Ramos (cell line): ENCODE measurements at regions not wholly inside any gene's neighbourhood (a gene's known extent, or its start where the extent isn't known, plus 50 kb on each side); places are given as distances from the start of the nearest gene placed in this dataset.
"Not testable (repeated sequence)": the region's sequence is repeated elsewhere in the genome, so short reads cannot be mapped to it uniquely, and the experiment has no call there.

Source experiments
- in situ Hi-C: fragments of 300-500 bp; cut with MboI; formaldehyde crosslinking; loops from one replicate; pipeline ENCODE4 v1.14.3; 2022; ENCODE audit warnings: low sequenced_read_pairs; ENCODE audit not compliant: unreplicated experiment

DNA sequence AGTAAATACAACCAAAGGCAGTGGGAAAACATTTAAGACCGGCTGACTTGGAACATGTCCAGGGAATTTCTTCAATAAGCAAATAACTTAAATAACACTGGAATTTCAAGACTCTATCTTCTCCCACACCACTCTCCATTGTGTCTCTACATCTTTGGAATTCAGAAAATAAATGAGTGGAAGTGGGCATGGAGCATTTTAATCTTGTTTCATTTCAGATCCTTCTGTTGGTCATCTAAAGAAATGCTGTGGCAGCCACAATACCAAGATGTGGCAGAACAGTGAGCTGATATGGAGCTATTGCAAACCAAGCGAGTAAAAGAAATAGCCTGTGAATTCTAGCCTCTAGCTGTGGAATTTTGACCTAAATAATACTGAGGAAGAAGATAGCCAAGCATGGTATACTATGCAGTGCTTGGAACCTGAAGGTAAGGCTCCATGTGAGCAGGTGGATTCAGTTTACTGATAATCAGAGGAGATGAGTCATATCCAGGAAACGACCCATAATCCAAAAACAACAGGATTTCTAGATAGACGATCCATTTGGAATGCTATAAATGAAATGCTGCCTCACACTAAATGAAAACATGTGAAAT, 157.1 kb upstream of the SCN7A start:
- in situ Hi-C loops, result no loop called here

DNA sequence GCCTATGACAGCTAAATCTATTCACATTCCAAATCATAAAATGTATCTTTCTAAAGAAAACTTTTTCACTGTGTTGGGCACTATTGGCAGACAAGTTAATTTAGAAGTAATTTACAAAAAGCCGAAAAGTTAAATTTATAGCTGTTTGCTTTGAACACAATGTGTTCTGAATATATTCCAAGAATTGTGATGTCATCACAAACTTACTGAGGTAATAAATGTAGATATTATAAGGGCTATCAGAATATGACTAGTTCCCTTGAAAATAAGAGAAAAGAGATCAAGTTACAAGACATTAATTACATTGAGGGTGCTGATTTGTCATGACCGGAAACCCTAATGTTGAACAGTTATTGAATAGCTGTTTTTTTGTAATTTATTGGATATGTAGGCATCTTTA, 153.9 kb upstream of the SCN7A start:
- in situ Hi-C loops, result no loop called here

- in situ Hi-C loops, result no loop called here
Observed at GRCh38 chr2:166643980-166644379, 149.9 kb upstream of the SCN7A start.

GRCh38 chr2:166641516-166641915, 147.5 kb upstream of the SCN7A start:
- in situ Hi-C loops, result not testable (repeated sequence)

DNA sequence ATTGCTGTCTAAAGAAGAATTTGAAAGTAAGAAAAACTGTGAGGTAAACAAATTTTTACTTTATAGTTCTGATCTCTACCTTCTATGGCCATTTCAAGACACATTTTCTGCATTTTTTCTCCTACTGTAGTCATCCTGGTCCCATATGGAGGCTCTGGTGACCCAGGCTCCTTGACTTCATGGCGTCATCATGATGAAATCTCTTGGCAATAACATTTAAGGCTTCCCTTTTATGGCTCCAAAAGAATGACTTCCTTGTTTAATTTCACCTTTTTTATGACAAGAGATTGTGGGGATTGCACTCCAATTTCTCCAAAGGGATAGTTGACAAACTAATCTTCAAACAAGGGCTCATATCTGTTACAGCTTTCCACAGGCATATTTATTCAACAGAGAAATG, 143.0 kb upstream of the SCN7A start:
- in situ Hi-C loops, result no loop called here

DNA sequence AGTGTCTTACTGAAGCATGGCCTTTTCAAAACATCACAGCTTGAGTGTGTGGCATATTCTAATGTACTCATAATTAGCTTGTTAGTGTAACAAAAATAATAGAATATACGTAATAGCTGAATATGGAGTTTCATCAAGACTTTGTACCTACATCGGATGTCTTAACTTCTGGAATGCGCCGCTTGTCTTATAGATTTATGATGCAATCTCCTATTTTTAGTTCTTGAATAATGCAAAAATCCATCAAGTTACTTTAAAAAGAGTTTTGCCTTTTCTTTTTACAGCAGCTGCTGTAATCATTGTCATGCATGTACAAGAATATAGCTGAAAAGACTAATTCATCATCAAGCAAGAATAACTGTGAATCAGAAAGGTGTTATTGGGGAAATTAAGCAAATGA, 140.7 kb upstream of the SCN7A start:
- in situ Hi-C loops, result no loop called here

DNA sequence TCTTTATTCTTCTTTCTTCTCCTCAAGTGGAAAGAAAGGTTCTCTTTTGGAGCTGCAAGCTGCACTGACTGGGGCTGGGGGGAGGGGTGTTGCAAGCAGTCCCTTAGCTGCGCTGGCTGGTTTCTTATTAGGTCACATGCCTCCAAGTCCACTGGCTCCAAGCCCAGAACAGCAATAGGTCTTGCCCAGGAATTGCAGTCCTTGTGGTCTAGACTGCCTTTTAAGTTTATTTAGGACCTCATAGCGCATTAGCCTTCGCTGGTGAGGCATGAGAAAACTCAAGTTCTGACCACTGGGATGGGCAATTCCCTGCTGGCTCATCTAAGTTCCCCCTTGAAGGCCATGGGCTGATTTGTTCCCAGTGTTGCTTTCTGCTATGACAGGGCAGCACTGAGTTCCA, 138.6 kb upstream of the SCN7A start:
- in situ Hi-C loops, result no loop called here

DNA sequence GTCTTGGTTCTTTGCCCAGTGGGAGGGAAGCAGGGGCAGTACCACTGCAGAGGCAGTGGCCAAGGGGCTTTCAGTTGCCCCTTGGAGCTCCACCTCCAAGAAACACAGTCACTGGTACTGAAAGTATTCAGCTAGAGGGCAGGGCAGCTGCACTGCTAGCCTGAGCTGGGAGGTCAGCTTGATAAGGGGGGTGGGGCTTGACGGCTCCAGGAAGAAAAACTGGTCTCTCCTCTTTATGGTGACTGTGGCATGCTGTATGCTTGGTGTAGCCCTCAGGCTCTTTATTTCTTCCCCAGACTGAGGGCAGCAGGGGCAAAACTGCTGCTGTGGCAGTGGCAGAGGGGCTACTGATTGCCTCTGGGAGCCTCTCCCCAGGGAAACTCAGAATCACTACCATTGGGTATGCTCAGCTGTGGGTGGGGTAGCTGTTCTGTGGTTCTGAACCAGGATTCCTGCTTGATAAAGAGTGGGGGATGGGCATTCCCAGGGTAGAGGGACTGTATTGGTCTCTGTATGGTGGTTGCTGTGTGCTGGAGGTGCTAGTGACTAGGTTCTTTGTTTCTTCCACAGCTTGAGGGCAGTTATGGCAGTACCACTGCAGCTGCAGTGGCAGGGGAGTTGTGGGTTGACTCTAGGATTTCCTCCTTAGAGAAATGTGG, 134.6 kb upstream of the SCN7A start:
- in situ Hi-C loops, result no loop called here

- in situ Hi-C loops, result no loop called here
Observed at GRCh38 chr2:166627893-166628292, 133.8 kb upstream of the SCN7A start.

- in situ Hi-C loops, result no loop called here
Observed at GRCh38 chr2:166625670-166626069, 131.6 kb upstream of the SCN7A start.

DNA sequence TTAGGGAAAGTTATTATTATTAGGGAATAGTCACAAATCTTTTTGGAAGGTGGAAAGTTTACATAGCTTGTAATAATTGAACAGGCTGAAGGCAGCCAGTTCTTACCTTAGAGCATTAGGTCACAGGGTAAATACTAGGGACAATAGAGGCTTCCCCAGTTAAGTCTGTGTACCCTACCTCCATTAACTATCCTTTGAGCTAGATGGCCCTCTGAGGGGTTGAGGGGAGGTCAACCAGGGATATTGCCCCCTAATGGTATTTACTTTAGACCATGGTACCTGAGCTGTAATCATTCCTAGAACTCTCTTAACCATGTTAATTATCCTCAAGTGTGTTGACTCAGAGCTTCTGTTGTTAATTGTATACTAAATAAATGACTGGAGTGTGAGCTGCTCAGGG, 120.5 kb upstream of the SCN7A start:
- in situ Hi-C loops, result no loop called here

GRCh38 chr2:166614029-166614428, 120.0 kb upstream of the SCN7A start:
- in situ Hi-C loops, result no loop called here

DNA sequence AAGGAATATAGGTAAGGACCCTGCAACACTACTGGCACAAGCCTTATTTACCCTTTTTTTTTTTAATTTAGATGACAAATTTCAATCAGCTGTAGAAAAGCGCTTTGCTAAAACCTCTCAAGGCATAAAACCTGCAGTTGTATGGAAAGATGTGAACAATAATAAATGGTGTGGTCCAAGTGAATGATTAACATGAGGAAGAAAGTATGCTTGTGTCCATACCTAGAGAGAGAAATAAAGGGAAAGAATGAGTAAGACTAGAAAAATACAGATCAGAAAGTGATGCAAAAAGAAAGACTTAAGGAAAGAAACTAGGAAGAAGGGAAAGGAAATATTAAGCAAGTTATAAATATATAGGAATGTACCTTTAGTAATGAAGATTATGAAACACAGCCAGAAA, 119.2 kb upstream of the SCN7A start:
- in situ Hi-C loops, result no loop called here

DNA sequence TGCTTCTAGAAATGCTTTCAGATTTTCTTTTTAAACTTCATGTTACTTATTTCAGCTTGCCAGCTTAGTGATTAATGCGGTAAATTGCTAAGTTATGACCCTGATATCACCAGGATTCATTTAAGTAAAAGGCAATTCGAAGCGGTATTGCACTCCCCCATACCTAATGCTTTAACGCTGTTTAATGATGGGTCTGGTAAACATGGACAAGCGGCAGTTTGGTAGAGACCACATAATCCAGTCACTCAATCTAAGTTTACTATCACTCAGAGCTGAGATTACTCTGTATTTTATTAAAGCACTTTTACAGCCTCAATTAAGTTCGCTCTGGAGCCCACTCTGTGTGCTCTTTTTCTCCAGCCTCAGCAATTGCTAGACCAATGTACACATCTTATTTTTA, 118.2 kb upstream of the SCN7A start:
- in situ Hi-C loops, result no loop called here

DNA sequence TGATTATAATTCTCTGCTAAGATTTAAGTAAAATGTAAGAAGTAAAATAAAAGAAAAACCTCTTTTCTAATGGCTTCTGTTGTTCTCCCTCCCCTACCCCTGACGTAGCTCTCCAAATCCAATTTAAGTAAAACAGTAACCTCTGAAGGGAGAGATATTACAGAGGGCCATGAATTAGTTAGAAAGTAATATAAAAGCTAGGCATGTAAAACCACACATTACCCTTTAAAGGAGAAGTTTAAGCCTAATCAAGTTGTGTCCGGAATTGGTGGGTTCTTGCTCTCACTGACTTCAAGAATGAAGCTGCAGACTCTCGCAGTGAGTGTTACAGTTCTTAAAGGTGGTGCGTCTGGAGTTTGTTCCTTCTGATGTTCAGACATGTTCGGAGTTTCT, 116.9 kb upstream of the SCN7A start:
- in situ Hi-C loops, result no loop called here

DNA sequence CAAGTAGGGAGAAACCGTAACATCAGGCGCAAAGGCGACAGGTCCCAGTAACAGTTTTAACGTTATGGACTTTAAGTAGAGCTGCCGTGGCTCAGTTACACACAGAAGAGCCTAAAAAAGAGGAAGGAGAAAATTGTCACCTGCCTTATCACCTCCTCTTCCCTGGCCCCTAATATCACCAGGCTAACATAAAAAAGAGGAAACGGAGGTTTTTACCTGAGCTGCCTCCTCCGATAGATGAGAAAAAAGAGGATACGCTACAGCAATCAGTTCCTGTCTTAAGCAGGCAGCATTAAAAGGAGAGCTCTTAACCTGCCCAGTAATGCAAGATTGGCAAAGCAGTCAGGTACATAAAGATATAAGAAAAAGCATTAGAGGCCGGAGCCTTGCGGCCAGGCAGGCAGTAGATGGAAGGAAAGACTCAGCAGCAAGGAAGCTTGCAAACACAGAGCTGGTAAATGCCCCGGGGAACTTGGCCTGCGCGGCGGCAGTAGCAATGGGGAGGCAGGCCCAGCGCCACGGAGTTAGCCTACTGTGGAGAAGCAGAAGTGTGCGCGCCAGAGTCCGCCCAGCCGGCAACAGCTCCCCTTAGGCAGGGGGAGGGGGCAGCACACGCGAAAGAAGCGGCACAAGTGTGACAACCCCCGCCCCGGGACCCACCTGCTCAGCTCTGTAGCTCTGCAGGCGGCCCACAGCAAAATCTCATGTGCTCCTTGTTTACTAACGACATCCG, 116.3 kb upstream of the SCN7A start:
- in situ Hi-C loops, result no loop called here

DNA sequence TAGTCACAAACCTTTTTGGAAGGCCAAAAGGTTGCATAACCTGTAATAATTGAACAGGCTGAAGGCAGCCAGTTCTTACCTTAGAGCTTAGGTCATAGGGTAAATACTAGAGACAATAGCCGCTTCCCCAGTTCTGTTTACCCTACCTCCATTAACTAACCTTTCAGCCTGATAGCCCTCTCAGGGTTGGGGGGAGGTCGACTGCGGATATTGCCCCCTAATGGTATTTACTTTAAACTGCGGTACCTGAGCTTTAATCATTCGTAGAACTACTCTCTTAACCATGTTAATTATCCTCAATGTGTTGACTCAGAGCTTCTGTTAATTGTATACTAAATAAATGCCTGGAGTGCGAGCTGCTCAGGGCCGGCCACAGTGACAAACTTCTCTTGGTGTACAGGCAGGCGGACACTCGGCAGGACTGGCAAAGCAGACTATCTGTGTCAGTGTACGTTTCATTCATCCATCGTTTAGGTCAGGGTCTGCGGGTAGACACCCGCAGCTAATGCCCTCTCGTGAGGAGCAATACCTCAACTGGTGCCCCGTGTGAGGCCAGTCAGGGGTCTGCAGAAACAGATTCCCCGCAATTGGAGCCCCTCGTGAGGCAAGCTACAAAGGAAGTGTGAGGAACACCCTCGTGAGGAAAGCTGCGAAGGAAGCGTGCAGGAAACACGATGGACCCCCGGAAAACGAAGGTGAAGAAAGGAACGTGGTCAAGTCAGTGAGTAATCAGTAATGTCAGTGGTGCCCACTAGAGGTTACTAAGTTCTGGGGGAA, 115.3 kb upstream of the SCN7A start:
- in situ Hi-C loops, result no loop called here

DNA sequence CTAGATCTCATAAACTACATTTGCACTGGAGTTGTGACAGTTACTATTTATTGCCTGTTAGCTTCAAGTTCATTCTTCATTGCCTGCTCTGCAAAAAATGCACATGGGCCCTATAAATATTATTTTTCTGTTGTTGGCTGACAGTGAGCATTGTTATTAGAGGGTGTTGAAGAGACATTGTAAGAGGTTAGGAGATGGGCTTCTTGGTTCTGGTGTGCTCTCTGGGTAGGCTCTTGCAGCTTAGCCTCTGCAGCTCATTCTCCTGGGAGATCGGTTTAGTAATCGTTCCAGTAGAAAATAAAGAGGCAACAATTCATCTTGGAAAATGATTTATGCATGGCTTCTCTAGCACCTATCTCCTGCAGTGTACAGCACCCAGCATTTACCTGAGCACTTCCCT, 113.8 kb upstream of the SCN7A start:
- in situ Hi-C loops, result no loop called here

- in situ Hi-C loops, result no loop called here
Observed at GRCh38 chr2:166593403-166593802, 99.4 kb upstream of the SCN7A start.

- in situ Hi-C loops, result no loop called here
Observed at GRCh38 chr2:166592750-166593149, 98.7 kb upstream of the SCN7A start.

DNA sequence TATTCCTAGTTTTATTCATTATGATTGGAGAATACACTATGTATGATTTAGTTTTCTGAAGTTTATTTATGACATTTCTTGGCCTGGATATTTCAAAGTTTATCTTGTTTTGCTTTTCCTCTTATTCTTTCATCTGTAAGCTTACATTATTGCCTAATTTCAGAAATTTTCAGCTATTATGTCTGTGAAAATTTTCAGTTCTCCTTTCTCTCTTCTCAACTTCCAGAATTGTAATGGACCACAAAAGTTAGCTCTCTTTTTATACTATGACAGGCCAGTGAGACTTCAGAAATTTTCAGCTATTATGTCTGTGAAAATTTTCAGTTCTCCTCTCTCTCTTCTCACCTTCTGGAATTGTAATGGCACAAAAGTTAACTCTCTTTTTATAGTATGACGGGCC, 97.2 kb upstream of the SCN7A start:
- in situ Hi-C loops, result no loop called here
